ENCODE measurements at regions not wholly inside any gene's neighbourhood (a gene's known extent, or its start where the extent isn't known, plus 50 kb on each side); places are given as distances from the start of the nearest gene placed in this dataset.

- Mint-ChIP-seq H3K36me3 (ENCODE audit: low read depth) (no peaks in the 10 kb centered on the region), H3K27ac (no peak overlapping the region), H3K4me3 (no peak overlapping the region), H3K9me3 (no peaks in the 10 kb centered on the region), H3K4me1 (no peaks in the 10 kb centered on the region), H3K27me3 (ENCODE audit: low read depth) (no peaks in the 10 kb centered on the region)
- no peak for TF ChIP-seq CTCF (IDR thresholded peaks at IDR 0.05; ENCODE audit: unreplicated experiment in 3 of 3)
These were observed 218.7 kb upstream of the ARG1 start for GRCh38 chr6:131354356-131354755.

- Mint-ChIP-seq H3K27ac (no peak overlapping the region), H3K27me3 (ENCODE audit: low read depth) (no peaks in the 10 kb centered on the region), H3K36me3 (ENCODE audit: low read depth) (no peaks in the 10 kb centered on the region), H3K9me3 (no peaks in the 10 kb centered on the region), H3K4me1 (no peaks in the 10 kb centered on the region), H3K4me3 (no peak overlapping the region)
- no peak for TF ChIP-seq CTCF (IDR thresholded peaks at IDR 0.05; ENCODE audit: unreplicated experiment in 3 of 3)
These were observed 216.9 kb upstream of the ARG1 start for GRCh38 chr6:131356161-131356560.

- Mint-ChIP-seq H3K27me3 (ENCODE audit: low read depth) (no peaks in the 10 kb centered on the region), H3K4me1 (no peaks in the 10 kb centered on the region), H3K27ac (no peak overlapping the region), H3K4me3 (no peak overlapping the region), H3K9me3 (no peaks in the 10 kb centered on the region), H3K36me3 (ENCODE audit: low read depth) (no peaks in the 10 kb centered on the region)
- TF ChIP-seq CTCF (IDR thresholded peaks at IDR 0.05; ENCODE audit: unreplicated experiment in 3 of 3): no peak
These were observed 215.5 kb upstream of the ARG1 start for GRCh38 chr6:131357501-131357900.

GRCh38 chr6:131362070-131362469 lies 211.0 kb upstream of the ARG1 start:
- H3K4me1 Mint-ChIP-seq: peaks cover 7% of the 10 kb centered on the region
- TF ChIP-seq CTCF (IDR thresholded peaks at IDR 0.05; ENCODE audit: unreplicated experiment in 3 of 3): no peak
- H3K27me3 Mint-ChIP-seq (ENCODE audit: low read depth): no peaks in the 10 kb centered on the region
- H3K27ac Mint-ChIP-seq: no peak overlapping the region
- H3K4me3 Mint-ChIP-seq: no peak overlapping the region
- H3K36me3 Mint-ChIP-seq (ENCODE audit: low read depth): no peaks in the 10 kb centered on the region
- H3K9me3 Mint-ChIP-seq: no peaks in the 10 kb centered on the region

GRCh38 chr6:131362696-131363095 lies 210.3 kb upstream of the ARG1 start:
- peaks cover 7% of the 10 kb centered on the region for H3K4me1 Mint-ChIP-seq
- H3K27ac Mint-ChIP-seq: no peak overlapping the region
- no peaks in the 10 kb centered on the region for H3K27me3 Mint-ChIP-seq (ENCODE audit: low read depth)
- no peak for TF ChIP-seq CTCF (IDR thresholded peaks at IDR 0.05; ENCODE audit: unreplicated experiment in 3 of 3)
- H3K36me3 Mint-ChIP-seq (ENCODE audit: low read depth): no peaks in the 10 kb centered on the region
- H3K4me3 Mint-ChIP-seq: no peak overlapping the region
- no peaks in the 10 kb centered on the region for H3K9me3 Mint-ChIP-seq

GRCh38 chr6:131363947-131364834 lies 208.8 kb upstream of the ARG1 start:
- Mint-ChIP-seq H3K4me3 (no peak overlapping the region), H3K27ac (no peak overlapping the region), H3K9me3 (no peaks in the 10 kb centered on the region), H3K27me3 (ENCODE audit: low read depth) (no peaks in the 10 kb centered on the region), H3K36me3 (ENCODE audit: low read depth) (no peaks in the 10 kb centered on the region), H3K4me1 (peaks cover 12% of the 10 kb centered on the region)
- no peak for TF ChIP-seq CTCF (IDR thresholded peaks at IDR 0.05; ENCODE audit: unreplicated experiment in 3 of 3)
